HG03457 (cell line): ENCODE measurements at regions not wholly inside any gene's neighbourhood (a gene's known extent, or its start where the extent isn't known, plus 50 kb on each side); places are given as distances from the start of the nearest gene placed in this dataset.
A peak's percentile ranks its signal among the peaks of the same experiment; 100 is the strongest.
"Not testable (repeated sequence)": the region's sequence is repeated elsewhere in the genome, so short reads cannot be mapped to it uniquely, and the experiment has no call there.

Source experiments
- ATAC-seq: cut with Tn5 transposase; IDR thresholded peaks from one replicate; pipeline ENCODE4 v1.9.1; 2021; ENCODE audit warnings: moderate number of reproducible peaks; ENCODE audit not compliant: unreplicated experiment

- no peak for ATAC-seq
Measured at GRCh38 chr3:177687291-177687690, 490.0 kb upstream of the TBL1XR1 start.

- ATAC-seq, result no peak
Measured at GRCh38 chr3:177688152-177688551, 490.9 kb upstream of the TBL1XR1 start.

- no peak for ATAC-seq
Measured at GRCh38 chr3:177689077-177689476, 491.8 kb upstream of the TBL1XR1 start.

- no peak for ATAC-seq
Measured at GRCh38 chr3:177689869-177690268, 492.6 kb upstream of the TBL1XR1 start.

GRCh38 chr3:177690306-177690705 is 493.0 kb upstream of the TBL1XR1 start:
- no peak for ATAC-seq

- ATAC-seq, result no peak
Measured at GRCh38 chr3:177692304-177692975, 495.2 kb upstream of the TBL1XR1 start.

- no peak for ATAC-seq
Measured at GRCh38 chr3:177693616-177694264, 496.5 kb upstream of the TBL1XR1 start.

- ATAC-seq, result peak; percentile 69
Measured at GRCh38 chr3:177694316-177694715, 497.0 kb upstream of the TBL1XR1 start.

GRCh38 chr3:177694951-177695350 is 497.7 kb upstream of the TBL1XR1 start:
- ATAC-seq, result no peak

- no peak for ATAC-seq
Measured at GRCh38 chr3:177700117-177700516, 502.8 kb upstream of the TBL1XR1 start.

- no peak for ATAC-seq
Measured at GRCh38 chr3:177703788-177704187, 506.5 kb upstream of the TBL1XR1 start.

- no peak for ATAC-seq
Measured at GRCh38 chr3:177705976-177706823, 508.9 kb upstream of the TBL1XR1 start.

- ATAC-seq, result not testable (repeated sequence)
Measured at GRCh38 chr3:177709470-177709869, 512.2 kb upstream of the TBL1XR1 start.

GRCh38 chr3:177710506-177710905 is 513.2 kb upstream of the TBL1XR1 start:
- ATAC-seq, result no peak

GRCh38 chr3:177711637-177712036 is 514.4 kb upstream of the TBL1XR1 start:
- ATAC-seq, result no peak

GRCh38 chr3:177713928-177714900 is 516.9 kb upstream of the TBL1XR1 start:
- ATAC-seq, result no peak

- no peak for ATAC-seq
Measured at GRCh38 chr3:177714945-177715344, 517.7 kb upstream of the TBL1XR1 start.

- ATAC-seq, result no peak
Measured at GRCh38 chr3:177715980-177716379, 518.7 kb upstream of the TBL1XR1 start.

GRCh38 chr3:177720927-177721326 is 523.6 kb upstream of the TBL1XR1 start:
- not testable (repeated sequence) for ATAC-seq
